ENCODE measurements at regions not wholly inside any gene's neighbourhood (a gene's known extent, or its start where the extent isn't known, plus 50 kb on each side); places are given as distances from the start of the nearest gene placed in this dataset.

GRCh38 chr4:189376901-189377300 lies 563.8 kb upstream of the FRG1 start:
- Histone ChIP-seq H3K4me3 (ENCODE audit: low read length) (no peak overlapping the region), H3K36me3 (replicated peaks; ENCODE audit: low read depth, low read length) (no peaks in the 10 kb centered on the region), H2AFZ (ENCODE audit: low read depth, low read length) (no peak overlapping the region), H3K4me1 (ENCODE audit: low read length) (no peaks in the 10 kb centered on the region), H3K9me3 (ENCODE audit: insufficient read depth, low read length) (no peaks in the 10 kb centered on the region), H3K27me3 (ENCODE audit: low read depth, low read length) (no peaks in the 10 kb centered on the region), H3K27ac (ENCODE audit: low read length) (no peak overlapping the region), H3K79me2 (ENCODE audit: low read length) (no peaks in the 10 kb centered on the region), H3K9ac (ENCODE audit: low read length) (no peak overlapping the region), H4K20me1 (ENCODE audit: insufficient read depth, low read length) (no peaks in the 10 kb centered on the region), H3K4me2 (ENCODE audit: low read length) (no peak overlapping the region)
- TF ChIP-seq EZH2phosphoT487 (IDR thresholded peaks at IDR 0.05; ENCODE audit: low read depth): no peak
- TF ChIP-seq, protein P1, sequence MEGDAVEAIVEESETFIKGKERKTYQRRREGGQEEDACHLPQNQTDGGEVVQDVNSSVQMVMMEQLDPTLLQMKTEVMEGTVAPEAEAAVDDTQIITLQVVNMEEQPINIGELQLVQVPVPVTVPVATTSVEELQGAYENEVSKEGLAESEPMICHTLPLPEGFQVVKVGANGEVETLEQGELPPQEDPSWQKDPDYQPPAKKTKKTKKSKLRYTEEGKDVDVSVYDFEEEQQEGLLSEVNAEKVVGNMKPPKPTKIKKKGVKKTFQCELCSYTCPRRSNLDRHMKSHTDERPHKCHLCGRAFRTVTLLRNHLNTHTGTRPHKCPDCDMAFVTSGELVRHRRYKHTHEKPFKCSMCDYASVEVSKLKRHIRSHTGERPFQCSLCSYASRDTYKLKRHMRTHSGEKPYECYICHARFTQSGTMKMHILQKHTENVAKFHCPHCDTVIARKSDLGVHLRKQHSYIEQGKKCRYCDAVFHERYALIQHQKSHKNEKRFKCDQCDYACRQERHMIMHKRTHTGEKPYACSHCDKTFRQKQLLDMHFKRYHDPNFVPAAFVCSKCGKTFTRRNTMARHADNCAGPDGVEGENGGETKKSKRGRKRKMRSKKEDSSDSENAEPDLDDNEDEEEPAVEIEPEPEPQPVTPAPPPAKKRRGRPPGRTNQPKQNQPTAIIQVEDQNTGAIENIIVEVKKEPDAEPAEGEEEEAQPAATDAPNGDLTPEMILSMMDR (IDR thresholded peaks at IDR 0.05; ENCODE audit: low read depth, low read length): no peak

GRCh38 chr4:189377569-189377968 lies 563.1 kb upstream of the FRG1 start:
- Histone ChIP-seq H3K79me2 (ENCODE audit: low read length) (no peaks in the 10 kb centered on the region), H3K27me3 (ENCODE audit: low read depth, low read length) (no peaks in the 10 kb centered on the region), H3K4me3 (ENCODE audit: low read length) (no peak overlapping the region), H3K4me2 (ENCODE audit: low read length) (no peak overlapping the region), H3K27ac (ENCODE audit: low read length) (no peak overlapping the region), H3K9me3 (ENCODE audit: insufficient read depth, low read length) (no peaks in the 10 kb centered on the region), H2AFZ (ENCODE audit: low read depth, low read length) (no peak overlapping the region), H3K9ac (ENCODE audit: low read length) (no peak overlapping the region), H3K4me1 (ENCODE audit: low read length) (no peaks in the 10 kb centered on the region), H3K36me3 (replicated peaks; ENCODE audit: low read depth, low read length) (no peaks in the 10 kb centered on the region), H4K20me1 (ENCODE audit: insufficient read depth, low read length) (no peaks in the 10 kb centered on the region)
- TF ChIP-seq, protein P1 (IDR thresholded peaks at IDR 0.05; ENCODE audit: low read depth, low read length): no peak
- TF ChIP-seq EZH2phosphoT487 (IDR thresholded peaks at IDR 0.05; ENCODE audit: low read depth): no peak

DNA sequence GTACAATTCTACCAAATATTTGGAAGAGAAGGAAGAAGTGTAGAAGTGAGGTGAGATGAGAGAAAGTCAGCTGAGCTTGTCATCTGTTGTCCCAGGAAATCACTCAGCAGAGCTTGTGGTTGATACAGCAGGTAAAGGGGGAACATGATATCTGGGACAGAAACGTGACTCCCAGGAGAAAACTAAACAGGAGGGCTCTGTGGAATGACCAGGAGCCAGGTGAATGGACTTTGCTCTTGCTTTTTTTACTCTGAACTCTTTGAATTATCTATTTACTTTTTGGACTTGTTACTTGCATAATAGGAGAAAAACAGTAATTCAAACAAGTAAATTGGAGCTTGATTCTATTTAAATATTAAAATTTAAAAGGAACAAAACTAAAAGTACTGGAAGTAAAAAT lies 555.6 kb upstream of the FRG1 start:
- TF ChIP-seq, protein P1 (IDR thresholded peaks at IDR 0.05; ENCODE audit: low read depth, low read length): no peak
- no peak for TF ChIP-seq EZH2phosphoT487 (IDR thresholded peaks at IDR 0.05; ENCODE audit: low read depth)
- no peak overlapping the region for H2AFZ ChIP-seq (ENCODE audit: low read depth, low read length)
- H3K9ac ChIP-seq (ENCODE audit: low read length): no peak overlapping the region
- H3K9me3 ChIP-seq (ENCODE audit: insufficient read depth, low read length): no peaks in the 10 kb centered on the region
- no peak overlapping the region for H3K4me2 ChIP-seq (ENCODE audit: low read length)
- H3K4me3 ChIP-seq (ENCODE audit: low read length): no peak overlapping the region
- no peaks in the 10 kb centered on the region for H4K20me1 ChIP-seq (ENCODE audit: insufficient read depth, low read length)
- H3K36me3 ChIP-seq (replicated peaks; ENCODE audit: low read depth, low read length): no peaks in the 10 kb centered on the region
- H3K79me2 ChIP-seq (ENCODE audit: low read length): no peaks in the 10 kb centered on the region
- H3K27ac ChIP-seq (ENCODE audit: low read length): no peak overlapping the region
- H3K27me3 ChIP-seq (ENCODE audit: low read depth, low read length): no peaks in the 10 kb centered on the region
- H3K4me1 ChIP-seq (ENCODE audit: low read length): no peaks in the 10 kb centered on the region

GRCh38 chr4:189385579-189385978 lies 555.1 kb upstream of the FRG1 start:
- Histone ChIP-seq H2AFZ (ENCODE audit: low read depth, low read length) (no peak overlapping the region), H4K20me1 (ENCODE audit: insufficient read depth, low read length) (no peaks in the 10 kb centered on the region), H3K36me3 (replicated peaks; ENCODE audit: low read depth, low read length) (no peaks in the 10 kb centered on the region), H3K4me2 (ENCODE audit: low read length) (no peak overlapping the region), H3K9me3 (ENCODE audit: insufficient read depth, low read length) (no peaks in the 10 kb centered on the region), H3K9ac (ENCODE audit: low read length) (no peak overlapping the region), H3K27ac (ENCODE audit: low read length) (no peak overlapping the region), H3K4me1 (ENCODE audit: low read length) (no peaks in the 10 kb centered on the region), H3K4me3 (ENCODE audit: low read length) (no peak overlapping the region), H3K79me2 (ENCODE audit: low read length) (no peaks in the 10 kb centered on the region), H3K27me3 (ENCODE audit: low read depth, low read length) (no peaks in the 10 kb centered on the region)
- TF ChIP-seq, protein P1 (IDR thresholded peaks at IDR 0.05; ENCODE audit: low read depth, low read length): no peak
- no peak for TF ChIP-seq EZH2phosphoT487 (IDR thresholded peaks at IDR 0.05; ENCODE audit: low read depth)
